ENCODE measurements at regions not wholly inside any gene's neighbourhood (a gene's known extent, or its start where the extent isn't known, plus 50 kb on each side); places are given as distances from the start of the nearest gene placed in this dataset.

DNA sequence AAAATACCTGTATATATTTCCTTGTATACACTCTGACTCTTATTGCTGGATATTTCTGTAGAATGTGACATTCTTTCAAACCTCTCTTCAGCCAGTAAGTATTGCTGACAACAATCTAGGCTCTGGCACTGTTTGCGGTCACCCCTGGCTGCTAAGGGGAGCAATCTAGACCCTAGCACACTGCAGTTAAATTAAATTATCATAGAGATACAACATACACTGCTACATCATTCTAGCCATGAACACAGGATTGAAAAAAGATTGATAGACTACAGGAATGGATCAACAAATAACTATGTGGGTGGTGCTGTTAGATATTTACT is 108.7 kb upstream of the MEIS2 start:
- intact Hi-C loops (cut with DNase I), result no loop called here

DNA sequence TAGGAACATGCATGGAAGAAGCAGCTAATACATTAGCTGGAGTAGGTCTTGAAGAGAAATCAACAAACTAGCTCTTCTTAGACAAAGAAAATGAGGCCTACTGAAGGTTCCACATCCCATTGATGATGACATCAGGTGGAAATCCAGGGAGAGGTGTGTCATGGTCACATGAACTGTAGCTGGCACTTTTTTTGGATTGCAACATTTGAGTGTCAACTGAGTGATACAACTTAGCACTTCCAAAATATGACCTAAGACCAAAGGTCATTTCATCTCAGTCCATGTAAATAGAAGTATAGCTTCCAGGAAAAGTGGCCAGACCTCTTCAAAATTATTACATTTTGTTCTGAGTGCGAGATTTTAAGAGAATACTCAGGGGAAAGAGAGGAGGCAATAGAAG is 117.2 kb upstream of the MEIS2 start:
- Histone ChIP-seq H3K4me1 (replicated peaks in 1 of 2) (no peaks in the 10 kb centered on the region), H3K27me3 (no peaks in the 10 kb centered on the region), H3K4me3 (no peak overlapping the region), H3K36me3 (replicated peaks in 1 of 2) (no peaks in the 10 kb centered on the region), H3K9me3 (replicated peaks in 1 of 3) (no peaks in the 10 kb centered on the region), H3K27ac (no peak overlapping the region)
- TF ChIP-seq, protein P1, sequence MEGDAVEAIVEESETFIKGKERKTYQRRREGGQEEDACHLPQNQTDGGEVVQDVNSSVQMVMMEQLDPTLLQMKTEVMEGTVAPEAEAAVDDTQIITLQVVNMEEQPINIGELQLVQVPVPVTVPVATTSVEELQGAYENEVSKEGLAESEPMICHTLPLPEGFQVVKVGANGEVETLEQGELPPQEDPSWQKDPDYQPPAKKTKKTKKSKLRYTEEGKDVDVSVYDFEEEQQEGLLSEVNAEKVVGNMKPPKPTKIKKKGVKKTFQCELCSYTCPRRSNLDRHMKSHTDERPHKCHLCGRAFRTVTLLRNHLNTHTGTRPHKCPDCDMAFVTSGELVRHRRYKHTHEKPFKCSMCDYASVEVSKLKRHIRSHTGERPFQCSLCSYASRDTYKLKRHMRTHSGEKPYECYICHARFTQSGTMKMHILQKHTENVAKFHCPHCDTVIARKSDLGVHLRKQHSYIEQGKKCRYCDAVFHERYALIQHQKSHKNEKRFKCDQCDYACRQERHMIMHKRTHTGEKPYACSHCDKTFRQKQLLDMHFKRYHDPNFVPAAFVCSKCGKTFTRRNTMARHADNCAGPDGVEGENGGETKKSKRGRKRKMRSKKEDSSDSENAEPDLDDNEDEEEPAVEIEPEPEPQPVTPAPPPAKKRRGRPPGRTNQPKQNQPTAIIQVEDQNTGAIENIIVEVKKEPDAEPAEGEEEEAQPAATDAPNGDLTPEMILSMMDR (IDR thresholded peaks at IDR 0.05), result no peak
- no peak for TF ChIP-seq POLR2A (IDR thresholded peaks at IDR 0.05)
- intact Hi-C loops (cut with DNase I), result no loop called here
- no peak for DNase-seq
- WGBS, 4 donors, result 75 to 93% (median 81%) methylated on average over 1 of the region's 1 CpG

More for the DNA sequence above, 108.7 kb upstream of the MEIS2 start:
- 76 to 90% (median 84%) methylated on average over 1 of the region's 1 CpG for WGBS, 4 donors
- Histone ChIP-seq H3K27me3 (no peaks in the 10 kb centered on the region), H3K9me3 (replicated peaks in 1 of 3) (no peaks in the 10 kb centered on the region), H3K4me1 (replicated peaks in 1 of 2) (no peaks in the 10 kb centered on the region), H3K4me3 (no peak overlapping the region), H3K27ac (no peak overlapping the region), H3K36me3 (replicated peaks in 1 of 2) (no peaks in the 10 kb centered on the region)
- no peak for DNase-seq
- TF ChIP-seq, protein P1 (IDR thresholded peaks at IDR 0.05), result no peak
- no peak for TF ChIP-seq POLR2A (IDR thresholded peaks at IDR 0.05)

DNA sequence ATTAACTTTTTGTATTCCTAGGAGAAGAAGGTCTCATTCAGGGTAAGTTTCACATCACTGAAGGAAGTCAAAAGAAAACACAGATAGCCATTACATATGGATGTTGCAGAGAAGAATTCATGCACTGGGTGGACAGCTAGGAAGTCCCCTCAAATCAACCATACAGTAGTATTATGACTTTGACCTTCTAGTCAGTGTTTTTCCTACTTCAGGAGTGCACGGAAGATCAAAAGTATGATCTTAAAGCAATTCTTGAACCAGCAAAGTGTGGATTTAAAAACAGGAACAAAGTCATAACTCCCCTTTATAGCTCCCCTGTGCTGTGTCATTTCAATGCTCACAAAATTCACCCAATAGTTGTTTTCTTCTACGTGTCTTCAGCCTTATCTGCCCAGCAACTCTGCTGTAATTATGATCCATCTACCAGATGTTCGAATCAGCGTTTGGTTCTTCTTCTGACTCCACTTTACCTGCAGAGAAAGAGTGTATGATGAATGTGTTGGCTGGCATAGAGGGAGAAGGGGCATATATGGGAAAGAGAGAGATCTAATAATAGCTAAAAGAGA is 118.1 kb upstream of the MEIS2 start:
- Histone ChIP-seq H3K27me3 (no peaks in the 10 kb centered on the region), H3K4me1 (replicated peaks in 1 of 2) (no peaks in the 10 kb centered on the region), H3K9me3 (replicated peaks in 1 of 3) (no peaks in the 10 kb centered on the region), H3K27ac (no peak overlapping the region), H3K36me3 (replicated peaks in 1 of 2) (no peaks in the 10 kb centered on the region), H3K4me3 (no peak overlapping the region)
- intact Hi-C loops (cut with DNase I), result no loop called here
- DNase-seq, result no peak
- TF ChIP-seq, protein P1 (IDR thresholded peaks at IDR 0.05), result no peak
- 58 to 68% (median 64%) methylated on average over 4 of the region's 4 CpGs for WGBS, 4 donors

DNA sequence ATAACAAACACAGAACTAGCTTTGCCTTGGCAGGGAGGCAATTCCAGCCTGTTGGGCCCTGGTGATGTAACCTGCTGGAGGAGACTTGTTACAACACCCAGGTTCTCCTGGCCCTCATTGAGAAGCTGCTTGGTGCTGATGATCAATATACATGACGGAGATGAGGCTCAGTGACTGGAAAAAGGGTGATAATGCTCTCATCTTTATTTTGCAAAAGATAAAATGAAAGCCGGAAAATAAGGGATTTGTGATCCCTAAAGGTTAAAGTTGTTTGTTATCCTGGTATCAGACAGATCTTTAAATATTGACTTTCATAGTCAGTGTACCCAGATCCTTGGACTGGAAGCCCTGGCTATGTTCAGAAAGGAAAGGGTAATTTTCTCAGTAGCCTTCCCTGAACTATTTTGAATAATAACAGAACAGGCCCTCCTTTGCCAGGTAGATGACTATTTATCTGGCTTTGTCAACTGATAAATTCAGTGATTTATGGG is 118.9 kb upstream of the MEIS2 start:
- TF ChIP-seq, protein P1 (IDR thresholded peaks at IDR 0.05), result no peak
- no peak for TF ChIP-seq POLR2A (IDR thresholded peaks at IDR 0.05)
- 71 to 83% (median 76%) methylated on average over 2 of the region's 2 CpGs for WGBS, 4 donors
- DNase-seq, result no peak
- H3K27me3 ChIP-seq, result no peaks in the 10 kb centered on the region
- H3K4me3 ChIP-seq, result no peak overlapping the region
- H3K36me3 ChIP-seq (replicated peaks in 1 of 2), result no peaks in the 10 kb centered on the region
- H3K4me1 ChIP-seq (replicated peaks in 1 of 2), result no peaks in the 10 kb centered on the region
- H3K9me3 ChIP-seq (replicated peaks in 1 of 3), result no peaks in the 10 kb centered on the region
- no peak overlapping the region for H3K27ac ChIP-seq
- intact Hi-C loops (cut with DNase I), result no loop called here
